NB4 (cell line): ENCODE measurements at regions not wholly inside any gene's neighbourhood (a gene's known extent, or its start where the extent isn't known, plus 50 kb on each side); places are given as distances from the start of the nearest gene placed in this dataset.

Source experiments
- CTCF ChIP-seq: IDR thresholded peaks from one replicate; pipeline ENCODE4 v1.5.1; 2012; ENCODE audit warnings: low read depth, low read length
- MYC ChIP-seq: IDR thresholded peaks from 2 replicates; pipeline ENCODE4 v1.6.1; 2011; ENCODE audit warnings: low read depth, low read length
- POLR2A ChIP-seq: IDR thresholded peaks from 2 replicates; pipeline ENCODE4 v1.6.1; 2011; ENCODE audit warnings: mild to moderate bottlenecking; ENCODE audit not compliant: insufficient read length; ENCODE audit errors: extremely low read depth
- TF ChIP-seq, protein P1 (sequence below): IDR thresholded peaks from 2 replicates; pipeline ENCODE4 v1.6.1; 2011; ENCODE audit warnings: low read depth, low read length

GRCh38 chr2:13433954-13434353 lies 717.2 kb downstream of the TRIB2 start:
- TF ChIP-seq CTCF, result no peak
- no peak for TF ChIP-seq POLR2A
- TF ChIP-seq, protein P1, sequence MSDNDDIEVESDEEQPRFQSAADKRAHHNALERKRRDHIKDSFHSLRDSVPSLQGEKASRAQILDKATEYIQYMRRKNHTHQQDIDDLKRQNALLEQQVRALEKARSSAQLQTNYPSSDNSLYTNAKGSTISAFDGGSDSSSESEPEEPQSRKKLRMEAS, result no peak
- no peak for TF ChIP-seq MYC
